ENCODE measurements at regions not wholly inside any gene's neighbourhood (a gene's known extent, or its start where the extent isn't known, plus 50 kb on each side); places are given as distances from the start of the nearest gene placed in this dataset.

DNA sequence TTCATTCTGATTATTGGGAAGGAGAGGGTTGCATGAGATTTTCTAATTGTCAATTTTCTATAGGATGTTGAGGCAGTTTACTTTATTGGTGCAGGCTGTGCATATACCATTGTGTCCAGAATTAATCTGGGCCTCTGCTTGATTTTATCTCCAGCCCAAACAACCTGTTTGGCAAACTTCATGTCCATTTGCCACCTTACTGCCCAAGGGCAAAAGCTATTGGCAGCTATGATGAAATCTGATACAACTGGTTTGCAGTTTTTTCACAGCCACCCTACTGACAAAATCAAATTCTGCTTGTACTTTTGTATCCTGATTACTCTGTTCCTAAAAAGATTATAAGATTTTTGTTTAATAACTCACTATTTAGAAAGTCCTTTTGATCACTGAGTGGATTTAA lies 789.2 kb upstream of the FBXO33 start:
- H3K4me3 Mint-ChIP-seq: no peak overlapping the region
- no peaks in the 10 kb centered on the region for H3K36me3 ChIP-seq (replicated peaks in 1 of 2; ENCODE audit: control insufficient read depth in 1 of 2, insufficient read depth in 2 of 2, low read length in 2 of 2)
- no peak overlapping the region for H3K27ac Mint-ChIP-seq
- H4K20me1 ChIP-seq (ENCODE audit: insufficient read depth, low read length): no peaks in the 10 kb centered on the region
- no peak overlapping the region for H3K4me3 ChIP-seq (replicated peaks in 1 of 3; ENCODE audit: low read depth in 2 of 3, low read length in 3 of 3)
- H3K9ac ChIP-seq (ENCODE audit: insufficient read depth, low read length, poor library complexity, severe bottlenecking): no peak overlapping the region
- H3K4me1 ChIP-seq (ENCODE audit: control insufficient read depth in 1 of 2, insufficient read depth in 2 of 2, low read length in 2 of 2): no peaks in the 10 kb centered on the region
- intact Hi-C loops (cut with micrococcal nuclease): no loop called here
- DNase-seq: no peak
- H3K79me2 ChIP-seq (ENCODE audit: insufficient read depth, low read length): no peaks in the 10 kb centered on the region
- H3K27me3 ChIP-seq (ENCODE audit: control insufficient read depth in 2 of 2, insufficient read depth in 2 of 2, low read length in 2 of 2): no peaks in the 10 kb centered on the region
- H3K4me2 ChIP-seq (replicated peaks; ENCODE audit: extremely low read depth, low read length, poor library complexity, severe bottlenecking): no peak overlapping the region
- H3K9me3 Mint-ChIP-seq: peaks cover 4 to 23% (median 13%) of the 10 kb centered on the region in 7 donors
- H3K4me1 Mint-ChIP-seq: peaks cover 3% of the 10 kb centered on the region
- peaks cover 15 to 21% of the 10 kb centered on the region in 2 donors for H3K9me3 ChIP-seq (replicated peaks in 1 of 2; ENCODE audit: control insufficient read depth in 1 of 2, insufficient read depth in 1 of 2, low read length in 2 of 2)
- H3K27me3 Mint-ChIP-seq (ENCODE audit: low read depth in 3 of 3): peaks cover 0 to 2% (median 0%) of the 10 kb centered on the region in 3 donors
- no peaks in the 10 kb centered on the region for H3K36me3 Mint-ChIP-seq
- H2AFZ ChIP-seq (ENCODE audit: insufficient read depth, low read depth, low read length, poor library complexity, severe bottlenecking): no peak overlapping the region
- no peak overlapping the region for H3K27ac ChIP-seq (ENCODE audit: low read depth in 1 of 2, low read length in 2 of 2)
- TF ChIP-seq, protein P1, sequence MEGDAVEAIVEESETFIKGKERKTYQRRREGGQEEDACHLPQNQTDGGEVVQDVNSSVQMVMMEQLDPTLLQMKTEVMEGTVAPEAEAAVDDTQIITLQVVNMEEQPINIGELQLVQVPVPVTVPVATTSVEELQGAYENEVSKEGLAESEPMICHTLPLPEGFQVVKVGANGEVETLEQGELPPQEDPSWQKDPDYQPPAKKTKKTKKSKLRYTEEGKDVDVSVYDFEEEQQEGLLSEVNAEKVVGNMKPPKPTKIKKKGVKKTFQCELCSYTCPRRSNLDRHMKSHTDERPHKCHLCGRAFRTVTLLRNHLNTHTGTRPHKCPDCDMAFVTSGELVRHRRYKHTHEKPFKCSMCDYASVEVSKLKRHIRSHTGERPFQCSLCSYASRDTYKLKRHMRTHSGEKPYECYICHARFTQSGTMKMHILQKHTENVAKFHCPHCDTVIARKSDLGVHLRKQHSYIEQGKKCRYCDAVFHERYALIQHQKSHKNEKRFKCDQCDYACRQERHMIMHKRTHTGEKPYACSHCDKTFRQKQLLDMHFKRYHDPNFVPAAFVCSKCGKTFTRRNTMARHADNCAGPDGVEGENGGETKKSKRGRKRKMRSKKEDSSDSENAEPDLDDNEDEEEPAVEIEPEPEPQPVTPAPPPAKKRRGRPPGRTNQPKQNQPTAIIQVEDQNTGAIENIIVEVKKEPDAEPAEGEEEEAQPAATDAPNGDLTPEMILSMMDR (IDR thresholded peaks at IDR 0.05): no peak

DNA sequence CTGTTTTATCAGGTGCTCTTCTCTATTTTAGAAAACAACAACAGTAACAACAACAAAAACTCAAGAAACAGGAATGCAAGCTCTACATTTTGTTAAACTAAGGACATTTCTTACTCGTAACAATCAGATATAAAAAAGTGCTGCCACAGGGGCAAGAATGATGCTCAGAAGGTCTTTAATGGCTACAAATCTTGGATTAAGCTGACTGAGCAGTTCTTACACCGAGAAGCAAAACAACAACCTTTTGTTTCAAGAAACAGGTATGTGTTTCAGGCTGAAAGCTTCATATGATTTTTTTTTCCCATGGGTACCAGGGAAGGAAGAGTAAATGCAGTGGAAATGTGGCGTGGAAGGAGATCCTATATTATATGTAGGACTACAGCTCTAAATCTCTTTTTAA lies 786.8 kb upstream of the FBXO33 start:
- Histone ChIP-seq H3K4me2 (replicated peaks; ENCODE audit: extremely low read depth, low read length, poor library complexity, severe bottlenecking) (no peak overlapping the region), H3K9ac (ENCODE audit: insufficient read depth, low read length, poor library complexity, severe bottlenecking) (no peak overlapping the region), H3K9me3 (replicated peaks in 1 of 2; ENCODE audit: control insufficient read depth in 1 of 2, insufficient read depth in 1 of 2, low read length in 2 of 2) (peaks cover 18 to 21% of the 10 kb centered on the region in 2 donors), H3K4me1 (ENCODE audit: control insufficient read depth in 1 of 2, insufficient read depth in 2 of 2, low read length in 2 of 2) (no peaks in the 10 kb centered on the region), H3K4me3 (replicated peaks in 1 of 3; ENCODE audit: low read depth in 2 of 3, low read length in 3 of 3) (no peak overlapping the region), H3K79me2 (ENCODE audit: insufficient read depth, low read length) (no peaks in the 10 kb centered on the region), H4K20me1 (ENCODE audit: insufficient read depth, low read length) (no peaks in the 10 kb centered on the region), H3K36me3 (replicated peaks in 1 of 2; ENCODE audit: control insufficient read depth in 1 of 2, insufficient read depth in 2 of 2, low read length in 2 of 2) (no peaks in the 10 kb centered on the region), H3K27me3 (ENCODE audit: control insufficient read depth in 2 of 2, insufficient read depth in 2 of 2, low read length in 2 of 2) (no peaks in the 10 kb centered on the region), H2AFZ (ENCODE audit: insufficient read depth, low read depth, low read length, poor library complexity, severe bottlenecking) (no peak overlapping the region), H3K27ac (ENCODE audit: low read depth in 1 of 2, low read length in 2 of 2) (no peak overlapping the region)
- no peak for DNase-seq
- WGBS (ENCODE audit: insufficient coverage): 86% methylated on average over 1 of the region's 3 CpGs
- H3K27ac Mint-ChIP-seq: no peak overlapping the region
- no peaks in the 10 kb centered on the region for H3K36me3 Mint-ChIP-seq
- no peak overlapping the region for H3K4me3 Mint-ChIP-seq
- peaks cover 6 to 29% (median 16%) of the 10 kb centered on the region in 7 donors for H3K9me3 Mint-ChIP-seq
- peaks cover 3% of the 10 kb centered on the region for H3K4me1 Mint-ChIP-seq
- H3K27me3 Mint-ChIP-seq (ENCODE audit: low read depth in 3 of 3): peaks cover 0 to 2% (median 0%) of the 10 kb centered on the region in 3 donors
- intact Hi-C loops (cut with micrococcal nuclease): no loop called here
- TF ChIP-seq, protein P1 (IDR thresholded peaks at IDR 0.05): no peak
